HG03575 (cell line): ENCODE measurements at regions not wholly inside any gene's neighbourhood (a gene's known extent, or its start where the extent isn't known, plus 50 kb on each side); places are given as distances from the start of the nearest gene placed in this dataset.

Experiments used
- ATAC-seq: cut with Tn5 transposase; IDR thresholded peaks from one replicate; pipeline ENCODE4 v1.9.1; 2021; ENCODE audit not compliant: unreplicated experiment, insufficient number of reproducible peaks, low FRiP score; ENCODE audit errors: extremely low read depth

DNA sequence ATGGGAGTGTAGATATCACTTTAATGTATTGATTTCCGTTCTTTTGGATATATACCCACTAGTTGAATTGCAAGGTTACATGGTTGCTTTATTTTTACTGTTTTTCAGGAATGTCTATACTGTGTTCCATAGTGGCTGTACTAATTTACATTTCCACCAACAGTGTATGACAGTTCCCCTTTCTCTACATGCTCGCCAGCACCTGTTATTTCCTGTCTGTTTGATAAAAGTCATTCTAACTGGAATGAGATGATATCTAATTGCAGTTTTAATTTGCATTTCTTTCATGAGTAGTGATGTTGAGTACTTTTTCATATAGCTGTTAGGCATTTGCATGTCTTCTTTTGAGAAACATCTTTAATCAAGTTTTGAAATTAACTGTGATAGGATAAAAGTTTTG is 818.6 kb downstream of the SLITRK6 start:
- no peak for ATAC-seq

DNA sequence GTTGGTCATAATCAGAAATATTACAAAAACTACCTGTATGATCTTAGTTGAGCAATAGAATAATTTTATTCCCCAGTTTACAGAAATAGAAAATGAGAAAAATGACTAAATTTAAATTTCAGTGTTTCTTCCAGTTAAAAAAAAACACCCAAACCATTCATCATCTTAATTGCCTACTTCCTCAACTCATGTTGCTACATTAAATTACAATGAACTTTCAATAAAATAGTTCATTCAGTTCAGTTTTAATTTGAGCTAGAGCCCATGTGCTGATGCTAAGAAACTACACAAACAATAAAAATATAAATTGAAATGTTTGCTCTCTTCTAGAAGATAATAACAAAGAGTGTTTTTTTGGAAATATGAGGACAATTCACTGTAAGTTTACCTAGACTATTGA is 820.4 kb downstream of the SLITRK6 start:
- no peak for ATAC-seq

DNA sequence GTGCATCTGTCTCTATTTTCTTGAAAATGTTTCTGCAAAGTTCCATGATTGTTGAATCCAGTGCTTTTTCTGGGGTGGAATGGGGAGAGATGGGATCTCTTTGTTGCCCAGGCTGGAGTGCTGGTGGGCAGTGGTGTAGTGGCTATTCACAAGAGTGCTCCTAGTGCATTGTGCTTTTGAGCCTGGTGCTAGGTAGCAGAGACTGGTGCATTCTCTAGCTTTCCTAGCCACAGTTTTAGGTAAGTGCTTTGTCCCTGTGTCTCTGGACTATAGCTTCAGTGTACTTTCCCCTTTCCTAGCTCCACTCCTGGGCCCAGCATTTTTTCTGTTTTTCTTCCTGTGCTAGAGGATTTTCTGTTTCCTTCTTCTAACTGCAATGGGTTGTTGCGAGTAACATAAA is 825.6 kb downstream of the SLITRK6 start:
- no peak for ATAC-seq

DNA sequence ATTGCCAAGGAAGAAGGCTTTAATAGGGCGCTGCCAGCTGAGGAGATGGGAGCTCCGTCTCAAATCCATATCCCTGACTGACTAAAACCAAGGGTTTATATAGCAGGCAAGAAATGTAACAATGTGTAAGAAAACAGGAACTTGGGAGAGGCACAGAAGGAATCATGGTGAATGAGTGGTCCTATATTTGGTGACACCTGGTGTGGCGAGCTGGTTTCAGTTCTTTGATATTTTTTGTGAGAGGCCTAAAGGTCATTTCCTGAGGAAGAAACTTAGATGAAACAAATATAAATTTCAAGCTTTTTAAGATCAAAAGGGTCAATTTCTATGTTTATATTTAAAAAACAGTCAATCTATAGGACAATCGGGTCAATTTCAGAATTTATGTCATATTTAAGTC is 826.3 kb downstream of the SLITRK6 start:
- ATAC-seq: no peak

DNA sequence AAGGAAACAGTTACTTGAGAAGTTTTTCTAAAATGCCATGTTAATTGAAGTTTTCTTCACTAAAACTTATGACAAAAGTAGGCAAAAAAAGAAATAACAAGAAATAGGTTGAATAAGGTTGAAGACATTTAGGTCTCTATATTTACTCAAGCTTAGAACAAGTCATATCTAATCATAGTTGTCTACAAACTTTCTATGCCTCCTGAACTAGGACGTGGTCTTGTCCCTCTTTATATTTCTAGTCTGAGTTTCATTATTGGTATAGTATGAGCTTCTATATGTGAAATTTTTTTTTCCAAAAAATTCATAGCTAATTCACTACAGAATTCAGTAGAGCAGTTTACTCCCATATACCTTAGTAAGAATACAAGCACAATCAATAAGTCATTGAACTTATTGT is 836.4 kb downstream of the SLITRK6 start:
- no peak for ATAC-seq

DNA sequence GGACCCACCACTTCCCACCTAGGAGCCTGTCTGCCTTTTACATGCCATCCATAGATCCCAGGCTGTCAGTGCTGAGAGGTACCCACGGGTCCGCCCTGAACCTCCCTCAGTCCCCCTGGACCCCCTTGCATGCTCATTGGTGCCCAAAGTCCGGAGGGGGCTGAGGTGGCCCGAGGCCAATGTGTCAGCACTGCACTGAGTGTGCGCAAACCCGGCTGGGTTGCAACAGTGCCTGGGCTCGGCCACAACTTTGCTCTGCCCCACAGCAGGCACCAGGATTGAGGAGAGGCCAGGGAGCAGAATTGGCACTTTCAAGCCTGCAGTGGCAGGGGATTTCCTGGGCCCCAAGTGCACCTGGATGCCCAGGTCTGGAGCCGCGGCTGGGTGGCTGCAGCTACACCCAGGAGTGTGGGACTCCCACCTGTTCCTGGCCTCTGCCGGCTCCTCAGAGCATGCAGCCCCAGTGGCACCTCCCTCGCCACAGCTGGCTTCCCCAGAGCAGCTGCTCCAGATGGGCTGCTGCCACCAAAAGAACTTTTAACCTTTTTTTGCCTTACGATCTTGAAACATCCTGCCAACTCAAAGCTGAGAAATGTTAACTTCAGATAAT is 837.0 kb downstream of the SLITRK6 start:
- ATAC-seq: no peak

DNA sequence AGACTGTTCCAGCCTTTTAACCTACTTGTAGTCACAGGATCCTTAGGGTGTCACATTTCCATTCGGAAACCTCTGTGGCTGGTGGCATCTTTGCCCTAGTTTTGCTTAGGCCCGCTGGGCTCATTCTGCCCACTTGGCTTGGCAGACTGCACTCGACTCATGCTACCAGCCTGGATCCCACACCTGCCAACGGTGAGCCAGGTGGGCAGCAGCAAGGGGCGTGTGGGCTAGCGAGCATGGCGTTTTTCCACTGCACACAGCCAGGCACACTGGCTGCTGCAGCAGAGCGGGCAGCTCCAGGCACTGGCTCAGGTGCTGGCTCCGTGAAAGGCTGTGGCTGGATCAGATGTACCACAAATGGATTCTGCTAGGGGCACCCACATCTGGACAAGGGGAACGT is 838.2 kb downstream of the SLITRK6 start:
- ATAC-seq: no peak

DNA sequence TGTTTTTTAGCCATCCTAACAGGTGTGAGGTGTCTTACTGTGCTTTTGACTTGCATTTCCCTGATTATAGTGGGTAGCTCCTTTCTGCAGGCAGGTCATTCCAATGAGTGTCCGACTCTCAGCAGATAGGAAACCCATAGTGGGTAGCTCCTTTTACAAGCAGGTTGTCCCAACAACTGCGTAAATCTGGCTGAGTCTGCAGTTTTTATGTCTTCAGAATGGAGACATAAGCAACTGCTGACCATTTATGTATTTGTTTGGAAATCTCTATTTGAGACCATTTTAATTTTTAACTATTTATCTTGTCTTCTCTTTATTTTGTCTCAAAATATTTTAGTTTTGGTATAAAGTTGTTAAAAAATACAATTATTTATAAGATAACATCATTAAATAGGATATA is 839.4 kb downstream of the SLITRK6 start:
- ATAC-seq: no peak

DNA sequence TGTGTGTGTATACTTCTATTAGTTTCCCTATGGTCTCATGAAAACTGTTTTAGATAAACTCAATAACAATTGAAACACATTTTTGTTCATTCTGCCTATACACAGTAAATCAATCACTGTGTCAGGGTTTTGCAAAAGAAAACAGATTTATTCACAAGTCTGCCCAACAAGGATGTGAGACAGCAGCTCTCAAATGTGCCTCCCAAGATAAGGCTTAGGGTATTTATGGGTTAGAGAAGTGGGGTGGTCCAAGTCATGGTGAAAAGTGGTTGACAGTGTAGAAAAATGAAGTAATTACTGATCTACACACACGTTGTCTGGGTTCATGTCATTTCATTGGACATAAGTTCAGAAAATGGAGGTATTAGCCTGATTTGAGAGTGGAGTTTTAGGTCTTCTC is 844.6 kb downstream of the SLITRK6 start:
- no peak for ATAC-seq

DNA sequence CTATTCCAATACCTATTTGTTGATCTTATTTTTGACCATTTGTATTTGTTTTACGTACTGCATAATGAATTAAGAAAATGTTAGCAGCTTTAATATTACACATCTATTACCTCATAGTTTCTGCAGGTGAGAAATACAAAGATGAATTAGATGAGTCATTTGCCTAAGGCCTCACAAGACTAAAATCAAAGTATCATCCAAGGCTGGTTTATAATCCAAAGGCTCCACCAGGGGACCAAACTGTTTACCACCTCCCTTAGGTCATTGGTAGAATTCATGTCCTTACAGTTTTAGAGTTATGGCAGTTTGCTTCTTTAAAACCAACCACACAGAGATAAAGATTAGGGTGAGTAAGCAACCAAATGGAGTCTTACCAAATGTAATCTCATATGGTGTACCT is 848.1 kb downstream of the SLITRK6 start:
- no peak for ATAC-seq

DNA sequence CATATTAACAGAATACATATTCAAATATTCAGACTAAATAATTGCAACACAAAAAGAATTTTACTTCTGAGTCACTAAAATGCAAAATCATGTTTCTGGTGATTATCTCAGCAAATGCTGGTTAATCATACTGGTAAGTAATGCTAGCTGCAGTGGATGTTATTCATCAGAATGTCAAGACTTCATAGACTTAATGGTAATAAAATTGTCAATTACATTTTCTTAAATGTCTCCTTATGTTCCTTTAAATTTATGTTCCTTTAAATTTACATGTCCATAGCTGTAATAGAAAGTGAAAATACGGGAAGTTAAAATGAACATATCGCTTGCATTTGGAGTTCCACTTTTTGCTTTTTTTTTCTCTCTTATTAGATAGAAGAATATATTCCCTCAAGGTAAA is 853.0 kb downstream of the SLITRK6 start:
- ATAC-seq: no peak

DNA sequence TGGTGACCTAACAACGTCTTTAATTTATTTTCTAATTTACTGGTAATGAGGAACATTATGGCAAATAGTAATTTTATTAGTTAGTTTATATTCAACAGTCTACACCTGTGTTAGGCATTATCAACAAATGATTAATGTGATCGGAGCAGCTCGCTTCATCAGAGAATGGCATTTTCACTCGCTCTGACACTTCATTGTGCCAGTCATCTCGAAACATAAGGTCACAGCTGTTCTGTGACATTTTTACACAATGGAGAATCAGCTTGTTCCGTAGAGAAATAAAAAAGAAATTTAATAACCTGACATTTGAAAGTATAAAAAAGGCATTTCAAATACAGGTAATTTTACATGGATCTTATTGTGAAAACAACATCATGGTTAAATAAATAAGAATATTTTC is 858.4 kb downstream of the SLITRK6 start:
- ATAC-seq: no peak

DNA sequence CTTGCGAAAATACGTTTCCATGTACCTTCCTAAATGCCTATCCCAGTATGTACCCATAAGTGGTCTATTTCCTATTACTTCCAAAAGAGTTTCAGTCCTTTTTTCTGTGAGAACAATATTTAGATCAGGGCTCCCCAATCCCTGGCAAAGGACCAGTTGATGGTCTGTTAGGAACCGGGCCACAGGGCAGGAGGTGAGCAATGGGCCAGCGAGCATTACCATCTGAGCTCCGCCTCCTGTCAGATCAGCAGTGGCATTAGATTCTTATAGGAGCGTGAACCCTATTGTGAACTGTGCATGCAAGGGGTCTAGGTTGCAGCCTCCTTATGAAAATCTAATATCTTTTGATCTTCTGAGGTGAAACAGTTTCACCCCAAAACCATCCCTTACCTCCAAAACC is 859.1 kb downstream of the SLITRK6 start:
- ATAC-seq: no peak

DNA sequence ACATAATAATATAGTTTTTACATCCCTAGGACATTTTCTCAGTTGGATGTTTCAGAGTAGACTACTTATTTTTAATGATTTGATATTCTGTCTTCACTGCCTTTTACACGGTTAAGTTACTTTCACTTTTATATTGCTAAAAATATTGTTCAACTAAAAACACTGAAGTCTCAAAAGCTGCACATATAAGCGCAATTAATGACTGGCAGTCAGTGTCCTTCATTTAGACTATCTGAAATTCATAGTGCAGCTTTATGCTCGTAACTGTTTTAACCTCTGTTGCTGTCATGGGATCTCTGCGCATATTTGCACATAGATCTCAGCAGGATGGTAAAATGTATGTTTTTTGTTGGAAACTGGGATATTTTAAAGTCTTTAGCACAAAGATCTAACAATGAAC is 864.3 kb downstream of the SLITRK6 start:
- no peak for ATAC-seq

DNA sequence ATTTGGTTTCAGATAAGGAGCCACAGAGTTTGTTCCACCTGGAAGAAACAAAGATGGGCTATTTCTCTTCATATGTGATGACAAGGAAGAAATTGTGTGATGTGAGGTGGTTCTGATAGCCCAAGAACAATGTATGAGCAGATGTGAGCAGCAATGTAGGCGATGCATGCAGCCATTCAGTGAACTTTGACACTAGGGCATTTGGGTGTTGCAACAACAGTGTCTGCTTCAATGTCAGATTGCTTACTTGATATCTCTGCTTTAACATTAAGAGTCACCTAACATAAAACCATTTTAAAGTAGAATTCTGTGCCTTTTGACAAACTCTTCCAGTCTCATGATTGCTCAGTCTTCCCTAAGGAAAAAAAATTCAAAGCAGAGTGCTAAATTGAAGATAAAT is 865.4 kb downstream of the SLITRK6 start:
- no peak for ATAC-seq

DNA sequence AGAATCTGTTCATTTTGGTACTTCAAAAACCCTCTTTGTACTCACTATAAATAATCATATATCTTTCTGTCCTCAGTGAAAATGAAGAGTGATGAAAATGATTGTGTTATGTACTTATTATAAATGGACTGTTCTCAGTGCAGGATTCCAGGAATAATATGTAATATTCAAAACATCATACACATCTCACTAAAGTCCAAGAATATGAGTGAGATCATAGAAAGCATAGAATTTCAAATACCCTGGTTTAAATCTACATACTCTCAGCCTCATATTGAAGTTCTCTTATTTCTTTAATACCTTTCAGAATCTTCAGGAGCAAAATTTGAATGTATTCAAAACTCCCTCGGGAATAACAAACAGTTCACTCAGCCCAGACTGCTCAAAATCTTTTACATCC is 868.0 kb downstream of the SLITRK6 start:
- no peak for ATAC-seq

DNA sequence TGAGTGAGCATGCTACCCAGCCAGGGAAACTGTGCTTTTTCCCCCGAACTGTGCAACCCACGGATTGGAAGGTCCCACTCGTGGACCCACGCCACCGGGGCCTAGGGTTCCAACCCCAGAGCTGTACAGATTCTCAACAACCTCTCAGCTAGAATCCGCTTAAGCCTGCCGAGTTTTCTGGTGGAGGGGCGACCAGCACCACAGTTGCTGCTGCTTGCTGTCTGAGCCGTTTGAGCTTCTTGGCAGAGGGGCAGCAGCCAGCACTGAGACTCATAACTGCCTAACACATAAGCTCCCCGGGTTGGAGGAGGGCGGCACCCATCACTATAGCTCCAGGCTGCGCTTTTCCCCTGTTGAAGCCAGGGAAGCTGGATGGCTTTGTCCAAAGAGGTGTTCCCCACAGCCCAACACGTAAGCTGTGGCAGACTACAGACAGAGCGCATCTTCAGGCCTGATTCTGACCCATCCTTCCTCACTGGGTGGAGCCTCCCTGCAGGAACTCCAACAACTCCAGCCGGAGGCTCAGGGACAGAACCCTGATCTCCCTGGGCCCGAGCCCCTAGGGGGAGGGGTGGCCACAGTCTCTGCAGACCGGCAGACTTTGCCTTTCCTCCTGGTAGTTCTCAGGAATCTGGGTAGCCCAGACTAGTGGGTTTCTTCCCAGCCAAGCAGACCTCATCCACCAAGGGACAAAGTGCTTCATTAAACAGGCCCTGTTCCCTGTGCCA is 871.6 kb downstream of the SLITRK6 start:
- ATAC-seq: no peak

DNA sequence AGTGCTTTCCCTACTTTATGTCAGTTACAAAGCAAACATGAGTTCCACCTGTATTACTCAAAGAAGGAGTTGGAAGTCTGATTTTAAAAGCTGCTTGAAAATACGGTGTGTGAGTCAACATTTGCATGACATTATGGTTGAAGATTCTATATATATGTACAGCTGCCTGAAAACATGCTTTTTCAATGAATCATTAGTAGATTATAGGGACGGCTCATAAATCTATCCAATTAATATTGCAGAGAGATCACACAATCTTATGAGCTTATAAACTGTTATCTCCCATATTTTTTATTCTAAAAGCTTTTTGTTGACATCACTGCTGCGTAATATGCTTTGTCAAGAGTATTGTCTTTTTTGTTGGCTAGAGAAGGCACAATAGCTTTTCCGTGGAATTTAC is 873.8 kb downstream of the SLITRK6 start:
- ATAC-seq: no peak

DNA sequence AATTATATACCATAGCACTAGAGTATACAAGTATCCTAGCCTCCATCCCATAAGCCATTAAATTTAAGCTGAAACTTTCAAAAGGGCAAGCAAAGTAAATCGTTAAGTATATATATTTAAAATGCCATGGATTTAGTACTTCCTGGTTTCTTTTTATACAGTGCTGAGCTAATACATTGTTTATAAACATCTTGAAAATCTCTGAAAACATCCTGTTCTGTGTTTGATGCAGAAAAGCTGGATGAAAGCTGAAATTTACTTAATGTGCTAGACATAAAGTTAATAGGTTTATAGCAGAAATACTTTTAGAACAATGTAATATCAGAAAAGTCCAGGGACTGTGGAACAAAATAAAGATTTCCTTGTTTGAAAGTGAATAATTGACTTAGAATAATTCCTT is 875.4 kb downstream of the SLITRK6 start:
- no peak for ATAC-seq

DNA sequence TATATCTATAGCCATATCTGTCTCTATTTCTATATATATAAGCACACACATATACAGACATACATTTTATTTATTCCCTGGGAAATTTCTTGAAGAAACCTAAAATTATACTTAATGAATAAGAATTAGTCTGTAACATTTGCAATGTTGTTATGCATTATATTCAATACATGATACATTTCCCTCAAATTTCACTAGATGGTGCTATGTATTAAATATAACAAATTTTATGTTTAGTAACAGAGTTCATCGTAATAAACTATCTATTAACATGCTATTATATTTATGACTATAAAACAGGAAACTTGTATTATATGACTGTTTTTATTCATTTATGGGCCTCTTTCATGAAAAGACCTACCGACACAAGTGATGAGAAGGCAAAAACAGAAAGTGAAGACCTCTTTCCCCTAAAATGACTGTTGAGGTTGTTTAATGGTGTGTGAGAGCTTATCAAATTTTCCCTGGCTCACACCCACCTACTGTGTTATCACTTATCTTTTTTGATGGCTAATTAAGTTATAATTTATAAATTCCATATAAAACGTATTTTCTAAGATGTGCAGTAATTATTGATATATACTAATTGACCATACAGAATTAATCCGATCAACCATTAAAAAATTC is 881.9 kb downstream of the SLITRK6 start:
- no peak for ATAC-seq

DNA sequence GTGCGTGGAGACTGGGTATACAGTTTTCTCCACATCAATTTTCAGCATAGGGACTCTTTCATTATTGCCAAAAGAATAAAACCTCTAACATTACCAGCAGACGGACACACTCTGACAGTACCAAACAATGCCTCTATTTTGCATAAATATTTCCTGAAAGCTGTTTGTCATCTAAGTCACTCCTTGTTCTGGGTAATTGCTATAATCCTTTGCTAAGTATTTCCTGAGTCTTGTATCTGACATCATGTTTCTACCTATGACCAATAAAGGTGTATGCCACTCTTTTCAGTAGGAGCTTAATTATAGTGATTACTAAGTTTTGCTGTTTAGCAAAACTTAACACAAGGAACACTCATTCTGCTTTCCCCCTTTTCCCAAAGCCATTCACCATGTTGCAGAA is 886.5 kb downstream of the SLITRK6 start:
- no peak for ATAC-seq
